ENCODE measurements at regions not wholly inside any gene's neighbourhood (a gene's known extent, or its start where the extent isn't known, plus 50 kb on each side); places are given as distances from the start of the nearest gene placed in this dataset.

GRCh38 chr1:2942410-2942809 is 78.9 kb upstream of the ACTRT2 start:
- Histone ChIP-seq H3K23ac (ENCODE audit: low read depth, low read length) (no peak overlapping the region), H2AK9ac (replicated peaks; ENCODE audit: low read depth, low read length, poor library complexity) (no peak overlapping the region), H2AK5ac (ENCODE audit: low read depth, low read length) (no peak overlapping the region), H3K14ac (replicated peaks; ENCODE audit: low read depth, low read length) (no peak overlapping the region), H2BK5ac (ENCODE audit: low read depth, low read length, poor library complexity, severe bottlenecking) (no peak overlapping the region), H3K4me3 (ENCODE audit: insufficient read depth, low read depth, low read length) (no peak overlapping the region), H4K5ac (ENCODE audit: low read depth, low read length) (no peak overlapping the region), H2BK15ac (ENCODE audit: low read depth, low read length) (no peak overlapping the region), H2BK20ac (ENCODE audit: low read depth, low read length) (no peak overlapping the region), H2AFZ (replicated peaks; ENCODE audit: low read length, poor library complexity) (no peak overlapping the region), H3K4me2 (ENCODE audit: low read depth, low read length) (no peak overlapping the region), H3K56ac (ENCODE audit: extremely low read depth, insufficient read depth, low read length) (no peak overlapping the region), H3K9ac (ENCODE audit: low read depth, low read length) (no peak overlapping the region), H3K27me3 (ENCODE audit: control insufficient read depth, insufficient read depth, low read length) (no peaks in the 10 kb centered on the region), H3K36me3 (ENCODE audit: control insufficient read depth, insufficient read depth, low read length) (no peaks in the 10 kb centered on the region), H4K91ac (ENCODE audit: insufficient read depth, low read depth, low read length) (no peak overlapping the region), H3K4ac (ENCODE audit: low read depth, low read length) (no peak overlapping the region), H4K8ac (ENCODE audit: low read depth in 2 of 2, low read length in 2 of 2) (no peak overlapping the region), H3K4me1 (ENCODE audit: control insufficient read depth, insufficient read depth, low read length) (no peaks in the 10 kb centered on the region), H3K18ac (ENCODE audit: low read depth, low read length) (no peak overlapping the region), H2BK120ac (ENCODE audit: low read depth, low read length) (no peak overlapping the region), H3K79me1 (ENCODE audit: low read depth in 1 of 2, low read length in 2 of 2) (no peaks in the 10 kb centered on the region), H3K9me1 (ENCODE audit: insufficient read depth, low read length) (no peaks in the 10 kb centered on the region), H4K20me1 (ENCODE audit: insufficient read depth, low read length) (no peaks in the 10 kb centered on the region), H3K27ac (ENCODE audit: insufficient read depth, low read length) (no peak overlapping the region), H3K9me3 (ENCODE audit: control insufficient read depth, insufficient read depth, low read length) (peaks cover 56% of the 10 kb centered on the region)
- TF ChIP-seq RAD21 (IDR thresholded peaks at IDR 0.05; ENCODE audit: low read length) = no peak
- WGBS, 2 experiments (ENCODE audit: extremely low coverage in 2 of 2, insufficient read length in 1 of 2) = 76% methylated on average over 2 of the region's 5 CpGs; no CpG with 5 or more reads in 1 of the 2 experiments
- dilution Hi-C loops (cut with HindIII; ENCODE audit: low sequenced_read_pairs, unreplicated experiment) (no loop called here), in situ Hi-C loops (cut with MboI; ENCODE audit: low sequenced_read_pairs) (no loop called here), intact Hi-C loops (cut with micrococcal nuclease) (no loop called here)
- ChIA-PET POLR2A (ENCODE audit: unreplicated experiment) (no interaction called here), CTCF (no interaction called here)
- BruUV-seq (replicated peaks) = no TSS peak
- ATAC-seq (ENCODE audit: low read depth) (no peak), DNase-seq (no peak)

Measured in IMR-90 (cell line).